HG03196 (cell line): ENCODE measurements at regions not wholly inside any gene's neighbourhood (a gene's known extent, or its start where the extent isn't known, plus 50 kb on each side); places are given as distances from the start of the nearest gene placed in this dataset.
A peak's percentile ranks its signal among the peaks of the same experiment; 100 is the strongest.
"Not testable (repeated sequence)": the region's sequence is repeated elsewhere in the genome, so short reads cannot be mapped to it uniquely, and the experiment has no call there.

Source experiments
- ATAC-seq: cut with Tn5 transposase; IDR thresholded peaks from one replicate; pipeline ENCODE4 v1.9.1; 2021; ENCODE audit not compliant: unreplicated experiment

GRCh38 chr5:72599519-72600370, 92.5 kb upstream of the ZNF366 start:
- no peak for ATAC-seq

GRCh38 chr5:72599065-72599433, 91.8 kb upstream of the ZNF366 start:
- ATAC-seq: no peak

GRCh38 chr5:72598401-72599064, 91.3 kb upstream of the ZNF366 start:
- no peak for ATAC-seq

GRCh38 chr5:72597456-72597948, 90.3 kb upstream of the ZNF366 start:
- ATAC-seq: no peak

DNA sequence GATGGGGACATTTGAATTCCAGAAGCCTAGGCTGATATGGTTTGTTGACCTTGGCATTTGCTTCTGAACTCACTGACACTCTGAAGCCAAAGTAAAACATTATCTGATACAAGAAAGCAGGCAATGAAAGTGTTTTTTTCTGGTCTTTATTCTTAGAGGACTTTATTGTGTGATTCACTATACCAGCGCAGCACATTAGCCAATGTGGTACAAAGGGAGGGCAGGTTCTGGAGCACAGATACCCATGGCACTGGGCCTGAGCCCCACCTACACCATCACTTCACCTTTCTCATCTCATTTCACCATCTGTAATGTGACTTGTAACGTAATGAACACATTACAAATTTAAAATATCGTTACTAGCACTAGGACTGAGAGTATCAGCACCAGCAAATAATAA, 89.7 kb upstream of the ZNF366 start:
- ATAC-seq: no peak

GRCh38 chr5:72588640-72589039, 81.4 kb upstream of the ZNF366 start:
- no peak for ATAC-seq

DNA sequence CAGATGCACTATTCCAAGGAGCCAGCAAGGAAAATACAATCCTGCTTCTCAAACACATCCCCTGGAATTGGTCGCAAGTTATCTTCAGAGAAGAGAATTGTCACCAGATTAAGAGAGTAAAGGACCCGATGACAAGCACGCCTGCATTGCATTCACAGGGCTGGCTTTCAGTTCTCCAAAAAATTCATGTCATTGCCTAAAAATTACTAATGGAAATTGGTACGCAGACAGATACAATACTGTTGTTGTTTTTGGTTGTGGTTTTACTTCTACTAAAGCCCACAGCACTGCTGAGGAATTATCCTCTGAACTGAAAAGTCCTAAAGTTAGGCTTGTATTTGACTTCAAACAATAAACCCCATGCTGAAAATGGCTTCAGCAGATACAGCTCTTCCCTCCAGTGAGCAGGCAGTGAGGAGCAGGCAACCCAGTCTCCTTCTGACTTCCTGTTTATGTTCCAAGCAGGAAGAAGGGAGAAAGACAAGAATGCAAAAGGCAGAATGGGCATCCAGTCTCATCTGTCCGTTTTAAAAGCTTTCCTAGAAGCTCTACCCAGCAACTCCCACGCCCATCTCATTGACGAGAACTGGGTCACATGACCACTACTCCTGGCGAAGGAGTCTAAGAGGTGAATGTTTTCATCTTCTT, 80.6 kb upstream of the ZNF366 start:
- ATAC-seq: no peak

DNA sequence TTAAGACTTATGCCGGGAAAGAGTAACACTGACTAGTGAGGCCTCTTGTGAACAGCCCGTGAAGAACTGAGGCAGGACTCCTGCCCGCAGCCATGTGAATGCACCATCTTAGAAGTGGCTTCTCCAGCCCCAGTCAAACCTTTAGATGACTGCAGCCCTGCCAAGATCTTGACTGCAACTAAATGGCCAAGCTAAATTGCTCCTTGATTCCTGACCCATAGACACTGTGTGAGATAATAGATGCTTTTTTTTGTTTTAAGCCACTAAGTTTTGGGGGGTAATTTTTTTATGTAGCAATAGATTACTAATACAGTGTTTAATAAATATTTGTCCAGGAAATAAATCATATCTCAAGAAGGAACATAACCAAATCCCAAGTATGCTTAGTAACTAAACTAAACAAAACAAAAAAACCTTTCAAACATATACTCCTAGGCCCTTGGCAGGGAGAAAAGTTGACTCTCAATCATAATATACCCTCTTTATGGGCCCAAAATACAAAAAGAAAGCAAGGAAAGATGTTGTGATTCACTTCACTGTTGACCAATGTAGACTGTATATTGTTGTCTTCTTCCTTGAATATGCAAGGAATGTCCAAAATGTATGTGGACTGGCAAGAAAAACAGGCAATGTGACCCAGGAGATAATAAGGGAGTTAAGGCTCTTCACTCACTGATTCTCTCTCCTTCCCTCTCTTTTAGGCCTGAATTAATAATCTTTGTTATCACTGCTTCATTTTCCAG, 79.7 kb upstream of the ZNF366 start:
- ATAC-seq: no peak

GRCh38 chr5:72584466-72584865, 77.3 kb upstream of the ZNF366 start:
- peak; percentile 85 for ATAC-seq

DNA sequence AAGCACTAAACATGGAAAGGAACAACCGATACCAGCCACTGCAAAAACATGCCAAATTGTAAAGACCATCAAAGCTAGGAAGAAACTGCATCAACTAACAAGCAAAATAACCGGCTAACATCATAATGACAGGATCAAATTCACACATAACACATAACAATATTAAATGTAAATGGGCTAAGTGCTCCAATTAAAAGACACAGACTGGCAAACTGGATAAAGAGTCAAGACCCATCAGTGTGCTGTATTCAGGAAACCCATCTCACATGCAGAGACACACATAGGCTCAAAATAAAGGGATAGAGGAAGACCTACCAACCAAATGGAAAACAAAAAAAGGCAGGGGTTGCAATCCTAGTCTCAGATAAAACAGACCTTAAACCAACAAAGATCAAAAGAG, 72.1 kb upstream of the ZNF366 start:
- not testable (repeated sequence) for ATAC-seq

- ATAC-seq: no peak
Measured at GRCh38 chr5:72572236-72572765, 65.1 kb upstream of the ZNF366 start.

DNA sequence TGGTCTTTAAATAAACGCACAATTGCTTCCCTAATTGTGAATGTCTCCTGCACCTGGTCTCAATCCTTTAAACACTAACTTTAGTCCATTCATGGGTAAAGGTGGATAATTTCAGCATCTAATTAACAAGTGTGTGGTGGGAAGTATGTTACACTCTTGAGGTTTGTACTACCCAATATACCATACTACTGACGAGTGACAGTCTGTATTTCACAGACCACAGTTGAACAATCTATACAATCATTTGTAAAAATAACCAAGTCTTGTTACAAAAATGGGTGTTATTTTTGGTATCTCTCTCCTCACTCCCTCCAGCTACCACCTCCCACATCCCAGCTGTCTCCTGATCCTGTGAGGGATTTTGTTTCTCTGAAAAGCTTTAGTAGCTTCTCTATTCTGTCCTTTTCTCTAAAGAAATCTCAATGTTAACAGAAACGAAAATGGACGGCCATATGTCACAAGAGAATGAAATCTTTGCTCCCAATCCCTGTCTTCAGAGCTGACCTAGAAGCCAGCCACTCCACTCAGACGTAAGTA, 62.3 kb upstream of the ZNF366 start:
- ATAC-seq: no peak

DNA sequence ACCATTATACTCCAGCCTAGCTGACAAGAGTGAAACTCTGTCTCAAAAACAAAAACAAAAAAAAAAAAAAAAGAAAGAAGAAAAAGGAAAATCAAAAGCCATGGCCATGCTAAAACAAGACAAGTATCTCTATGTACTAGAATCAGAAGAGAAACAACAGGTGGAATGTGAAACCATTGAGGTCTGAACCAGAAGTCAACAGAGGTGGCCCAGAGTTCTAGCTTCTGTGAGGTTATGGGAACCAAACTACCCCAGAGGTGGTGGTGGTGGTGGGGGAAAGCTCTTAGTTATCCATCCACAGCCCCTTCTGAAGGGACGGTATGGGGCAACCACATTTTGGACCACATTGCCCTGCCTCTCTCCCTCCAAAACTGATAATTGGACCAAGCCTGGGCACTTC, 59.5 kb upstream of the ZNF366 start:
- ATAC-seq: no peak

DNA sequence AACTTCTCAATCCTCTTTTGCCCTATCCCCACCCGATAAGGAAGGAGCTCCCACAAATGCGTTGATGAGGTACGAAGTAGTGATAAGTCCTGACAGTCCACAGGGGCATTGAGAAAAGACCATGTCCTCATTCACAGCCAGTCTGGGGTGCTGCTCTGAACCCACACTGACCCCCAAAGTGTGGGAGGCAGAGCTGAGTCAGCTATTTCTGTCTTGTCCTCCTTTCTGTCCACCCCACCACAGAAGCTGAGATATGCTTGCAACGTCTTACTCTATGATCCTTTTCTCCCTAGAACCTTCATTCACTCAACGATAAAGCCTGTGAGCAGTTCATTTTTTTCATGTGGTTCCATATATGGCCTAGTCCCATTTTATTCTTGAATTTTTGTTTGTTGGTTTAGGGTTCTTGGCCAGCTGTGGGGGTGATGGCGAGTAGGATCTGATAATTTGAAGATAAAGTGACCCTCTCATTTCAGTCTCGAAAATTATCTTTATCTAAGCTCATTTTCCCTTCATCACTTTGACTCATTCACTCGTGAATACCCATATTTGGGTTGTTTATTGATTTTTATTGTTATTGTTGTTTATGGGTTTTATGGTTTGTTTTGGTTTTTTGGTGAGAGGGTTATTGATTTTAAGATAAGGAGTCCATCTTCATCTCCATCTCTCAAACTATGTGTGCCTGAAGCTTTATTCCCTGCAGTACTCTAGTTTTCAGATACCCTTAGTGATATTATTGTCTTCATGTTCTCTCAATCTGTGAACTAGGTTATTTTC, 58.5 kb upstream of the ZNF366 start:
- no peak for ATAC-seq

DNA sequence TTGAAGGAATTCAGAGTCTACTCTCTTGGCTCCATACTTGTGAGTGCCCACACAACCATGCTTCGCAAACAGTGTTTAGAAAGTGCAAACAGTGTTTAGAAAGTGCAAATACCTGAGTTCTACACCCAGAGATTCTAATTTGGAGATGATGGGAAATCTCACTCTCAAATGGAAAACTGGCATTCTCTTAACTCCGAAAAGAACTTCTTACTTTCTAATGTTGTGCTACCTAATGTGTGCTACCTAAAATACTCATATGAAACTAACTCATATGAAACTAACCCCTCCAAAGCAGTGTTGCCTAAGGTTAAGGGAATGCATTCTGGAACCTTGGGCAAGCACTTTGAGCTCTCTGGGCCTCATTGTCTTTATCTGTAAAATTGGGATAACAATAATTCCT, 55.5 kb upstream of the ZNF366 start:
- no peak for ATAC-seq

DNA sequence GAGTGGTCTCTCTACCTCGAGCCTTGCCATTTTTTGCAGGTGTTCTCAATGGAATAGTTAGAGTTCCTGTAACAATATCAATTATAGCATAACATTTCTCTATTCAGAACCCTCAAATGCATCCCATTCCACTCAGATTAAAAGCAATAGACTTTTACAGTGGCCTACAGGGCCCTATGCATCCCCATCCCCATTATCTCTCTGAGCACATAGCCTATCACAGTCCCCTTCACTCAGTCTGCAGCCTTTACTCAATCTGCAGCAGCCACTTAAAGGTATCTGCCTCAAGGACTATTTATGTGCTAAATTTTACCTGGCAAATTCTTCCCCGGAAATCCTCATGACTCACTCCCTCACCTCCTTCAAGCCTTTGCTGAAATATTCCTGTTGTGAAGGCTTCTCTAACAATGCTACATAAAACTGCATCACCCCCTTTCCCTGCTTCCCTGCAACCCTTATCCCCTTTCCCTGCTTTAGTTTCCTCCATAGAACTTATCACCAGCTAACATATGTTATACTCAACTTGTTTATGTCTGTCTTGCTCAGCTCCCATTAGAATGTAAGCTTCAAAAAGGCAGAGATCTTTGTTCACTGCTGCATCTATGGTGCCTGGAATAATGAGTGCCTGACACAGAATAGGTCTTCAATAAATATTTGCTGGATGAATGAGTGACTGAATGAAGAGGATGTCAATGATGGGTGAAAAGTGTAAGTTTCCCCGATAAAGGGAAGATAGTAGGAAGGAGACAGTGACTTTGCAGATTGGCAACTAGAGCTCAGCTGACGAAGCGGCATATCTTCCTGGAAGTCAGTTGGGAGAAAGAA, 54.1 kb upstream of the ZNF366 start:
- no peak for ATAC-seq

- no peak for ATAC-seq
Measured at GRCh38 chr5:72559866-72560766, 52.9 kb upstream of the ZNF366 start.

DNA sequence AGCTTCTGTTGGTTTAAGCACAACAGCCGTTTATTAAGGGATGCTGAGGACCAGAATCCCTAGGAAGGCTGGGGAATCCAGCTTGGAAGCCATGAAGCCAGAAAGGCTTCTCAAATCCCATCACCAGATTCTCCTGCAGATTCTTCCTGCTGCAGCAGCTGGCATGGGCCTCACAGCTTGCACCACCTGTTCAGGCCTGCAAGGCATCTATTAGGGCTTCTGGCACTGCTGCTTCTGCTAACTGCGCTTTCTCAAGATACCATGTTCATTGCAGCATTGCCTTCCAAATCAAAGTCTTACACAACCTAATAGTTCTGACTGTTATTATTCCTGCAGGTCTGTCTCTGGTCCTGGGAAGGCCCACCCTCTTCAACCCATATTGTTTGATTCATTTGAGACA, 51.2 kb upstream of the ZNF366 start:
- no peak for ATAC-seq
